Spleen (tissue), 7 donors: ENCODE measurements at regions not wholly inside any gene's neighbourhood (a gene's known extent, or its start where the extent isn't known, plus 50 kb on each side); places are given as distances from the start of the nearest gene placed in this dataset.

Experiments used
- POLR2A ChIP-seq, 3 donors: fragments of 450-650 bp; IDR thresholded peaks; one replicate each; pipeline ENCODE4 v1.5.1; 2017; ENCODE audit warnings: antibody characterized with exemption in 3 of 3, mild to moderate bottlenecking in 1 of 3
- POLR2AphosphoS5 ChIP-seq, 3 donors: sonication (generic); formaldehyde crosslinking; IDR thresholded peaks; one replicate each; pipeline ENCODE4 v1.5.1; 2017; ENCODE audit warnings: antibody characterized with exemption in 3 of 3
- TF ChIP-seq, protein P1 (sequence below), 11 experiments: fragments of 200-600 bp in 7 of 11; fragments of 450-650 bp in 4 of 11; sonication (generic) in 4 of 11; IDR thresholded peaks in 8 of 11; conservative IDR thresholded peaks in 3 of 11; 1 replicate in 7 of 11; 2 replicates in 4 of 11; pipeline versions ENCODE4 v1.4.0 to v1.8.0; 2016 to 2021; ENCODE audit warnings: antibody characterized with exemption in 11 of 11, inconsistent platforms in 4 of 11, mild to moderate bottlenecking in 1 of 11
- donor health status: DM: no; HTN: no; CAD: no; lungs with moderate emphysema.
- donor health status: DM: no; HTN: no; CAD: no.
- donor health status: DM: no; HTN: no; CAD: no.

DNA sequence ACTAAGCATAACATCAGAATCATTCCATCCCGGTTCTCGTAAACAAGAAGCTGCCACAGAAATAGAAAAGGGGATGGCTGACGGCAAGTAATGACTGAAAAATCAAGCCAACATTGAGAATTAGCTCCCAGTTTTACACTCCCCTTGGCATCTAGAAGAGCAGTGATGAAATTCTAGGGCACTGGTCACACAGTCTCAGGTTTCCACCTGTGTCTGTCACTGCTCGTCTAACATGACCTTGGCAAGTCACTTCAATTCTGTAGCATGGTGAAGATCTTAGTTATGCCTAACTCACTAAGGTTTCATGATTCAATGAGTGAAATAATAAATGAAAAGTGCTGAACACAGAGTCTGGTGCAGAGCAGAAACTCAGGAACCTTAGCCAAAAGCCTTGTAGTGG, 272.3 kb upstream of the ARRDC4 start:
- TF ChIP-seq POLR2A (IDR thresholded peaks at IDR 0.05), result no peak
- TF ChIP-seq, protein P1, sequence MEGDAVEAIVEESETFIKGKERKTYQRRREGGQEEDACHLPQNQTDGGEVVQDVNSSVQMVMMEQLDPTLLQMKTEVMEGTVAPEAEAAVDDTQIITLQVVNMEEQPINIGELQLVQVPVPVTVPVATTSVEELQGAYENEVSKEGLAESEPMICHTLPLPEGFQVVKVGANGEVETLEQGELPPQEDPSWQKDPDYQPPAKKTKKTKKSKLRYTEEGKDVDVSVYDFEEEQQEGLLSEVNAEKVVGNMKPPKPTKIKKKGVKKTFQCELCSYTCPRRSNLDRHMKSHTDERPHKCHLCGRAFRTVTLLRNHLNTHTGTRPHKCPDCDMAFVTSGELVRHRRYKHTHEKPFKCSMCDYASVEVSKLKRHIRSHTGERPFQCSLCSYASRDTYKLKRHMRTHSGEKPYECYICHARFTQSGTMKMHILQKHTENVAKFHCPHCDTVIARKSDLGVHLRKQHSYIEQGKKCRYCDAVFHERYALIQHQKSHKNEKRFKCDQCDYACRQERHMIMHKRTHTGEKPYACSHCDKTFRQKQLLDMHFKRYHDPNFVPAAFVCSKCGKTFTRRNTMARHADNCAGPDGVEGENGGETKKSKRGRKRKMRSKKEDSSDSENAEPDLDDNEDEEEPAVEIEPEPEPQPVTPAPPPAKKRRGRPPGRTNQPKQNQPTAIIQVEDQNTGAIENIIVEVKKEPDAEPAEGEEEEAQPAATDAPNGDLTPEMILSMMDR (IDR thresholded peaks at IDR 0.05 in 8 of 11, conservative IDR thresholded peaks at IDR 0.05 in 3 of 11), result no peak
- no peak for TF ChIP-seq POLR2AphosphoS5 (IDR thresholded peaks at IDR 0.05)
